ENCODE measurements at regions not wholly inside any gene's neighbourhood (a gene's known extent, or its start where the extent isn't known, plus 50 kb on each side); places are given as distances from the start of the nearest gene placed in this dataset.

GRCh38 chr2:215620528-215620927 lies 184.7 kb upstream of the FN1 start:
- DNase-seq (ENCODE audit: low spot score): no peak

- no peak for DNase-seq (ENCODE audit: low spot score)
Observed at GRCh38 chr2:215619989-215620388, 184.1 kb upstream of the FN1 start.

GRCh38 chr2:215619022-215619958 lies 183.4 kb upstream of the FN1 start:
- DNase-seq (ENCODE audit: low spot score): peak; percentile 83

GRCh38 chr2:215618145-215618544 lies 182.3 kb upstream of the FN1 start:
- DNase-seq (ENCODE audit: low spot score): no peak

GRCh38 chr2:215617060-215617824 lies 181.4 kb upstream of the FN1 start:
- no peak for DNase-seq (ENCODE audit: low spot score)

GRCh38 chr2:215615803-215616174 lies 179.9 kb upstream of the FN1 start:
- DNase-seq (ENCODE audit: low spot score): no peak

- DNase-seq (ENCODE audit: low spot score): no peak
Observed at GRCh38 chr2:215615067-215615802, 179.4 kb upstream of the FN1 start.

- DNase-seq (ENCODE audit: low spot score): no peak
Observed at GRCh38 chr2:215614296-215614695, 178.4 kb upstream of the FN1 start.

GRCh38 chr2:215613888-215614287 lies 178.0 kb upstream of the FN1 start:
- no peak for DNase-seq (ENCODE audit: low spot score)

GRCh38 chr2:215613280-215613679 lies 177.4 kb upstream of the FN1 start:
- DNase-seq (ENCODE audit: low spot score): no peak

- no peak for DNase-seq (ENCODE audit: low spot score)
Observed at GRCh38 chr2:215612786-215613185, 176.9 kb upstream of the FN1 start.

GRCh38 chr2:215611609-215612386 lies 175.9 kb upstream of the FN1 start:
- no peak for DNase-seq (ENCODE audit: low spot score)

- DNase-seq (ENCODE audit: low spot score): no peak
Observed at GRCh38 chr2:215609089-215610032, 173.5 kb upstream of the FN1 start.

GRCh38 chr2:215607766-215608165 lies 171.9 kb upstream of the FN1 start:
- DNase-seq (ENCODE audit: low spot score): no peak

GRCh38 chr2:215606219-215606618 lies 170.4 kb upstream of the FN1 start:
- DNase-seq (ENCODE audit: low spot score): no peak

GRCh38 chr2:215605214-215605613 lies 169.3 kb upstream of the FN1 start:
- no peak for DNase-seq (ENCODE audit: low spot score)

GRCh38 chr2:215604606-215605005 lies 168.7 kb upstream of the FN1 start:
- no peak for DNase-seq (ENCODE audit: low spot score)

GRCh38 chr2:215603440-215603839 lies 167.6 kb upstream of the FN1 start:
- no peak for DNase-seq (ENCODE audit: low spot score)

GRCh38 chr2:215602997-215603396 lies 167.1 kb upstream of the FN1 start:
- DNase-seq (ENCODE audit: low spot score): no peak

GRCh38 chr2:215601990-215602721 lies 166.3 kb upstream of the FN1 start:
- no peak for DNase-seq (ENCODE audit: low spot score)
